WTC11 (cell line): ENCODE measurements at regions not wholly inside any gene's neighbourhood (a gene's known extent, or its start where the extent isn't known, plus 50 kb on each side); places are given as distances from the start of the nearest gene placed in this dataset.

Experiments
- ATAC-seq: fragments of 200-7000 bp; cut with Tn5 transposase; 2 replicates; pipeline ENCODE4 v1.10.0; 2021; ENCODE audit warnings: mild to moderate bottlenecking, moderate library complexity
- CTCF ChIA-PET: fragments of 300-600 bp; sonication (Branson Sonifier 250); formaldehyde crosslinking; loops from one replicate; lab custom pipeline; 2021; ENCODE audit warnings: antibody characterized with exemption; lab: Charles Lee
- POLR2A ChIA-PET: fragments of 350-600 bp; sonication (Branson Sonifier 250); formaldehyde crosslinking; loops from one replicate; lab custom pipeline; 2021; ENCODE audit warnings: antibody characterized with exemption; lab: Charles Lee
- DNase-seq: peaks from one replicate; pipeline ENCODE4 v3.0.0; 2021; ENCODE audit warnings: low spot score
- H3K27ac Mint-ChIP-seq: 2 replicates; pipeline ENCODE4 v1.8.0; 2021; ENCODE audit warnings: mixed read lengths
- H3K27me3 Mint-ChIP-seq: 2 replicates; pipeline ENCODE4 v1.8.0; 2021; ENCODE audit warnings: low read depth, mild to moderate bottlenecking, moderate library complexity, mixed read lengths
- H3K36me3 Mint-ChIP-seq: 2 replicates; pipeline ENCODE4 v1.8.0; 2021; ENCODE audit warnings: mixed read lengths
- H3K4me1 Mint-ChIP-seq: 2 replicates; pipeline ENCODE4 v1.8.0; 2022; ENCODE audit warnings: mixed read lengths
- H3K4me3 Mint-ChIP-seq: 2 replicates; pipeline ENCODE4 v1.8.0; 2021; ENCODE audit warnings: mild to moderate bottlenecking, moderate library complexity, mixed read lengths
- H3K9me3 Mint-ChIP-seq: 2 replicates; pipeline ENCODE4 v1.8.0; 2021; ENCODE audit warnings: mixed read lengths
- E2F4 ChIP-seq: sonication (generic); formaldehyde crosslinking; IDR thresholded peaks from 2 replicates; pipeline ENCODE4 v1.8.1; 2022; ENCODE audit warnings: low read depth, mild to moderate bottlenecking, moderate library complexity, missing genetic modification reagents, borderline replicate concordance
- ESRRA ChIP-seq: sonication (generic); formaldehyde crosslinking; IDR thresholded peaks from 2 replicates; pipeline ENCODE4 v1.8.1; 2022; ENCODE audit warnings: mild to moderate bottlenecking, missing genetic modification reagents, borderline replicate concordance
- ETV6 ChIP-seq: sonication (generic); formaldehyde crosslinking; IDR thresholded peaks from 2 replicates; pipeline ENCODE4 v1.8.1; 2022; ENCODE audit warnings: mild to moderate bottlenecking, missing genetic modification reagents
- HMGA2 ChIP-seq: fragments of 250-450 bp; sonication (Bioruptor Pico); IDR thresholded peaks from 2 replicates; pipeline ENCODE4 v1.4.0; 2021; ENCODE audit warnings: mild to moderate bottlenecking, moderate library complexity
- NR3C1 ChIP-seq: sonication (generic); formaldehyde crosslinking; conservative IDR thresholded peaks from 2 replicates; pipeline ENCODE4 v1.8.1; 2023; ENCODE audit warnings: low read depth, mild to moderate bottlenecking, missing genetic modification reagents
- RORB ChIP-seq: fragments of 250-450 bp; sonication (Bioruptor Pico); IDR thresholded peaks from 2 replicates; pipeline ENCODE4 v1.9.0; 2021; ENCODE audit warnings: mild to moderate bottlenecking
- TP53 ChIP-seq: sonication (generic); formaldehyde crosslinking; IDR thresholded peaks from 2 replicates; pipeline ENCODE4 v1.8.1; 2023; ENCODE audit warnings: mild to moderate bottlenecking, missing genetic modification reagents
- ZNF281 ChIP-seq: sonication (generic); formaldehyde crosslinking; IDR thresholded peaks from 2 replicates; pipeline ENCODE4 v1.8.0; 2023; ENCODE audit warnings: mild to moderate bottlenecking, missing genetic modification reagents
- TF ChIP-seq, protein P1 (sequence below): sonication (generic); formaldehyde crosslinking; IDR thresholded peaks from 2 replicates; pipeline ENCODE4 v1.8.1; 2023; ENCODE audit warnings: mild to moderate bottlenecking, missing genetic modification reagents
- TF ChIP-seq, protein P2 (sequence below): sonication (generic); formaldehyde crosslinking; conservative IDR thresholded peaks from 2 replicates; pipeline ENCODE4 v1.8.1; 2023; ENCODE audit warnings: mild to moderate bottlenecking, low read depth, missing genetic modification reagents, moderate library complexity
- TF ChIP-seq, protein P3 (sequence below): sonication (generic); formaldehyde crosslinking; IDR thresholded peaks from 2 replicates; pipeline ENCODE4 v1.8.0; 2022; ENCODE audit warnings: mild to moderate bottlenecking, missing genetic modification reagents
- TF ChIP-seq, protein P4 (sequence below): sonication (generic); formaldehyde crosslinking; IDR thresholded peaks from 2 replicates; pipeline ENCODE4 v1.8.1; 2022; ENCODE audit warnings: low read depth, missing genetic modification reagents, borderline replicate concordance

DNA sequence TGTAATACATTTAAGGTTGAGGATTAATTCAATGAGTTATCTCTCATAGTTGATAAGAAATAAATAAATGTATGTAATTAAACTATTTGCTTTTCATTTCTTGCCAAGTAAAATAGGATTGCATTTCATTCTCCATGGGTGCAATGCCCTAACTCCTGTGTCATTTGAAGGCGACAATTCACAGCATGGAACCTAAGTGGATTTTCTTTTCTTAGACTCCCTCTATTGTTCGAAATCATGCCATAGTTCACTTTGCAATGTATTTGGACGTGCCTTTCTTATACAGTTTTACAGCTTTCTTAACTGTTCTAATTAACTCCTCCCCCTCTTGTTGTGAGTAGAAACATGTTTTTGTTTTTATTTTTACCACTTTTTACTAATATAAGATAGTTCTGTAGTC is 263.0 kb downstream of the B3GLCT start:
- ATAC-seq: no peak
- peaks cover 9% of the 10 kb centered on the region for H3K4me1 Mint-ChIP-seq
- TF ChIP-seq HMGA2 (CRISPR knock-in tag) (no peak), ESRRA (CRISPR knock-in tag) (no peak)
- TF ChIP-seq, protein P1, sequence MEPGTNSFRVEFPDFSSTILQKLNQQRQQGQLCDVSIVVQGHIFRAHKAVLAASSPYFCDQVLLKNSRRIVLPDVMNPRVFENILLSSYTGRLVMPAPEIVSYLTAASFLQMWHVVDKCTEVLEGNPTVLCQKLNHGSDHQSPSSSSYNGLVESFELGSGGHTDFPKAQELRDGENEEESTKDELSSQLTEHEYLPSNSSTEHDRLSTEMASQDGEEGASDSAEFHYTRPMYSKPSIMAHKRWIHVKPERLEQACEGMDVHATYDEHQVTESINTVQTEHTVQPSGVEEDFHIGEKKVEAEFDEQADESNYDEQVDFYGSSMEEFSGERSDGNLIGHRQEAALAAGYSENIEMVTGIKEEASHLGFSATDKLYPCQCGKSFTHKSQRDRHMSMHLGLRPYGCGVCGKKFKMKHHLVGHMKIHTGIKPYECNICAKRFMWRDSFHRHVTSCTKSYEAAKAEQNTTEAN (CRISPR knock-in tag): no peak
- TF ChIP-seq, all 79 proteins: peak for 0
- ChIA-PET CTCF (no interaction called here), POLR2A (no interaction called here)
- DNase-seq: no peak
- H3K9me3 Mint-ChIP-seq: peaks cover 12% of the 10 kb centered on the region
- no peaks in the 10 kb centered on the region; the same call in 1 of the 2 replicates for H3K27me3 Mint-ChIP-seq
- H3K4me3 Mint-ChIP-seq: no peak overlapping the region
- no peak overlapping the region for H3K27ac Mint-ChIP-seq
- H3K36me3 Mint-ChIP-seq: no peaks in the 10 kb centered on the region

GRCh38 chr13:31468114-31468902 is 268.5 kb downstream of the B3GLCT start:
- H3K4me3 Mint-ChIP-seq: no peak overlapping the region
- no peaks in the 10 kb centered on the region for H3K27me3 Mint-ChIP-seq
- H3K4me1 Mint-ChIP-seq: peaks cover 32% of the 10 kb centered on the region
- peak; percentile 51 for ATAC-seq
- H3K36me3 Mint-ChIP-seq: no peaks in the 10 kb centered on the region
- 0 out of 2 replicates have a peak, but pooled peaks cover 3% of the 10 kb centered on the region for H3K9me3 Mint-ChIP-seq
- no peak for DNase-seq
- POLR2A ChIA-PET: no interaction called here
- CTCF ChIA-PET: interaction anchor here (0.8 kb wide), 1 partner anchor 9 kb away, joined by 4 read pairs; no protein-coding TSS in a partner anchor
- no peak overlapping the region for H3K27ac Mint-ChIP-seq
- TF ChIP-seq TP53 (CRISPR knock-in tag) (no peak), RORB (CRISPR knock-in tag) (no peak), ZNF281 (no peak), NR3C1 (no peak), E2F4 (no peak), ETV6 (no peak)
- TF ChIP-seq, protein P2, sequence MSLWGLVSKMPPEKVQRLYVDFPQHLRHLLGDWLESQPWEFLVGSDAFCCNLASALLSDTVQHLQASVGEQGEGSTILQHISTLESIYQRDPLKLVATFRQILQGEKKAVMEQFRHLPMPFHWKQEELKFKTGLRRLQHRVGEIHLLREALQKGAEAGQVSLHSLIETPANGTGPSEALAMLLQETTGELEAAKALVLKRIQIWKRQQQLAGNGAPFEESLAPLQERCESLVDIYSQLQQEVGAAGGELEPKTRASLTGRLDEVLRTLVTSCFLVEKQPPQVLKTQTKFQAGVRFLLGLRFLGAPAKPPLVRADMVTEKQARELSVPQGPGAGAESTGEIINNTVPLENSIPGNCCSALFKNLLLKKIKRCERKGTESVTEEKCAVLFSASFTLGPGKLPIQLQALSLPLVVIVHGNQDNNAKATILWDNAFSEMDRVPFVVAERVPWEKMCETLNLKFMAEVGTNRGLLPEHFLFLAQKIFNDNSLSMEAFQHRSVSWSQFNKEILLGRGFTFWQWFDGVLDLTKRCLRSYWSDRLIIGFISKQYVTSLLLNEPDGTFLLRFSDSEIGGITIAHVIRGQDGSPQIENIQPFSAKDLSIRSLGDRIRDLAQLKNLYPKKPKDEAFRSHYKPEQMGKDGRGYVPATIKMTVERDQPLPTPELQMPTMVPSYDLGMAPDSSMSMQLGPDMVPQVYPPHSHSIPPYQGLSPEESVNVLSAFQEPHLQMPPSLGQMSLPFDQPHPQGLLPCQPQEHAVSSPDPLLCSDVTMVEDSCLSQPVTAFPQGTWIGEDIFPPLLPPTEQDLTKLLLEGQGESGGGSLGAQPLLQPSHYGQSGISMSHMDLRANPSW: no peak
- TF ChIP-seq, protein P3, sequence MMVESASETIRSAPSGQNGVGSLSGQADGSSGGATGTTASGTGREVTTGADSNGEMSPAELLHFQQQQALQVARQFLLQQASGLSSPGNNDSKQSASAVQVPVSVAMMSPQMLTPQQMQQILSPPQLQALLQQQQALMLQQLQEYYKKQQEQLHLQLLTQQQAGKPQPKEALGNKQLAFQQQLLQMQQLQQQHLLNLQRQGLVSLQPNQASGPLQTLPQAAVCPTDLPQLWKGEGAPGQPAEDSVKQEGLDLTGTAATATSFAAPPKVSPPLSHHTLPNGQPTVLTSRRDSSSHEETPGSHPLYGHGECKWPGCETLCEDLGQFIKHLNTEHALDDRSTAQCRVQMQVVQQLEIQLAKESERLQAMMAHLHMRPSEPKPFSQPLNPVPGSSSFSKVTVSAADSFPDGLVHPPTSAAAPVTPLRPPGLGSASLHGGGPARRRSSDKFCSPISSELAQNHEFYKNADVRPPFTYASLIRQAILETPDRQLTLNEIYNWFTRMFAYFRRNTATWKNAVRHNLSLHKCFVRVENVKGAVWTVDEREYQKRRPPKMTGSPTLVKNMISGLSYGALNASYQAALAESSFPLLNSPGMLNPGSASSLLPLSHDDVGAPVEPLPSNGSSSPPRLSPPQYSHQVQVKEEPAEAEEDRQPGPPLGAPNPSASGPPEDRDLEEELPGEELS (CRISPR knock-in tag): no peak
- TF ChIP-seq, protein P4, sequence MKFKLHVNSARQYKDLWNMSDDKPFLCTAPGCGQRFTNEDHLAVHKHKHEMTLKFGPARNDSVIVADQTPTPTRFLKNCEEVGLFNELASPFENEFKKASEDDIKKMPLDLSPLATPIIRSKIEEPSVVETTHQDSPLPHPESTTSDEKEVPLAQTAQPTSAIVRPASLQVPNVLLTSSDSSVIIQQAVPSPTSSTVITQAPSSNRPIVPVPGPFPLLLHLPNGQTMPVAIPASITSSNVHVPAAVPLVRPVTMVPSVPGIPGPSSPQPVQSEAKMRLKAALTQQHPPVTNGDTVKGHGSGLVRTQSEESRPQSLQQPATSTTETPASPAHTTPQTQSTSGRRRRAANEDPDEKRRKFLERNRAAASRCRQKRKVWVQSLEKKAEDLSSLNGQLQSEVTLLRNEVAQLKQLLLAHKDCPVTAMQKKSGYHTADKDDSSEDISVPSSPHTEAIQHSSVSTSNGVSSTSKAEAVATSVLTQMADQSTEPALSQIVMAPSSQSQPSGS (CRISPR knock-in tag): no peak
